Peyer's patch (tissue), 4 donors: ENCODE measurements at regions not wholly inside any gene's neighbourhood (a gene's known extent, or its start where the extent isn't known, plus 50 kb on each side); places are given as distances from the start of the nearest gene placed in this dataset.

Experiments used
- DNase-seq, 3 donors: peaks; one replicate each; pipeline ENCODE4 v3.0.0-alpha.2; 2017 to 2019
- H3K27ac ChIP-seq, 4 donors: fragments of 200-600 bp; sonication (generic); one replicate each; pipeline ENCODE4 v1.5.1; 2016 to 2019
- H3K27me3 ChIP-seq, 2 donors: fragments of 200-600 bp; sonication (generic); one replicate each; pipeline ENCODE4 v1.5.1; 2019
- H3K36me3 ChIP-seq, 3 donors: fragments of 200-600 bp; sonication (generic); one replicate each; pipeline ENCODE4 v1.5.1; 2016 to 2019
- H3K4me1 ChIP-seq, 4 donors: fragments of 200-600 bp; sonication (generic); one replicate each; pipeline ENCODE4 v1.5.1; 2016 to 2019
- H3K4me3 ChIP-seq, 4 donors: fragments of 200-600 bp; sonication (generic); 1 replicate in 3 of 4; 2 replicates in 1 of 4; pipeline ENCODE4 v1.5.1; 2016 to 2019; ENCODE audit warnings: mild to moderate bottlenecking in 1 of 4
- H3K9me3 ChIP-seq, 4 donors: fragments of 200-600 bp; sonication (generic); one replicate each; pipeline ENCODE4 v1.5.1; 2016 to 2019; ENCODE audit warnings: mild to moderate bottlenecking in 1 of 4
- CTCF ChIP-seq, 6 experiments: fragments of 450-650 bp in 4 of 6; fragments of 200-600 bp in 2 of 6; sonication (generic) in 1 of 6; IDR thresholded peaks; one replicate each; pipeline ENCODE4 v1.5.1; 2017 to 2019; ENCODE audit warnings: antibody characterized with exemption in 6 of 6, mild to moderate bottlenecking in 3 of 6, moderate library complexity in 1 of 6
- POLR2A ChIP-seq, 2 donors: fragments of 450-650 bp; IDR thresholded peaks; one replicate each; pipeline ENCODE4 v1.5.1; 2017; ENCODE audit warnings: antibody characterized with exemption in 2 of 2, mild to moderate bottlenecking in 2 of 2, moderate library complexity in 2 of 2

- Histone ChIP-seq H3K27ac (no peak overlapping the region), H3K36me3 (no peaks in the 10 kb centered on the region), H3K27me3 (no peaks in the 10 kb centered on the region), H3K4me3 (no peak overlapping the region), H3K9me3 (no peaks in the 10 kb centered on the region), H3K4me1 (no peaks in the 10 kb centered on the region)
- TF ChIP-seq POLR2A (IDR thresholded peaks at IDR 0.05), result no peak
- DNase-seq, result no peak
These were observed 144.0 kb downstream of the RPS24 start for GRCh38 chr10:78177491-78178185.

DNA sequence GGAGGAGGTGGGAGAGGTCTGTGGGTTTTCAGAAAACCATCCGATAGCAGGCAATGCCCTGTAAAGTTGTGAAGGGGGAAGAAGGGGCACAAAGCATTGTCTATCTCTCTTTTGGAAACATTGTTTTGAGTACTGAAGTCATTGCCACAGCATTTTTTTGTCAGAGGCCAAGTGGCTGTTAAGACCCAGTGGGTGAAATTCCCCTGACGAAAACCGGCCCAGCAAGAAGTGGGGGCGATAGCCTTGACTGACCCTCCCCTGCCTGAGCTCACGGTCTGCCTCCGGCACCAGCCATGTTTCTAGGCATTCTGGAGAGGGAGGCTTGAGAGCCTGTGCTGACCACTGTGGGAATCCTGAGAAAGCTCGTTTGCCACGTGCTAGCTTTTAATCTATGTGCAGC, 144.7 kb downstream of the RPS24 start:
- H3K4me3 ChIP-seq, result no peak overlapping the region
- TF ChIP-seq CTCF (IDR thresholded peaks at IDR 0.05) (no peak), POLR2A (IDR thresholded peaks at IDR 0.05) (no peak)
- DNase-seq, result no peak

GRCh38 chr10:78178940-78179339, 145.3 kb downstream of the RPS24 start:
- Histone ChIP-seq H3K4me3 (no peak overlapping the region), H3K4me1 (no peaks in the 10 kb centered on the region), H3K27me3 (no peaks in the 10 kb centered on the region), H3K27ac (no peak overlapping the region), H3K9me3 (no peaks in the 10 kb centered on the region), H3K36me3 (no peaks in the 10 kb centered on the region)
- TF ChIP-seq CTCF (IDR thresholded peaks at IDR 0.05), result no peak
- no peak for TF ChIP-seq POLR2A (IDR thresholded peaks at IDR 0.05)
- no peak for DNase-seq

More for the DNA sequence above, 144.7 kb downstream of the RPS24 start:
- Histone ChIP-seq H3K36me3 (no peaks in the 10 kb centered on the region), H3K27me3 (no peaks in the 10 kb centered on the region), H3K27ac (no peak overlapping the region), H3K9me3 (no peaks in the 10 kb centered on the region), H3K4me1 (no peaks in the 10 kb centered on the region)

DNA sequence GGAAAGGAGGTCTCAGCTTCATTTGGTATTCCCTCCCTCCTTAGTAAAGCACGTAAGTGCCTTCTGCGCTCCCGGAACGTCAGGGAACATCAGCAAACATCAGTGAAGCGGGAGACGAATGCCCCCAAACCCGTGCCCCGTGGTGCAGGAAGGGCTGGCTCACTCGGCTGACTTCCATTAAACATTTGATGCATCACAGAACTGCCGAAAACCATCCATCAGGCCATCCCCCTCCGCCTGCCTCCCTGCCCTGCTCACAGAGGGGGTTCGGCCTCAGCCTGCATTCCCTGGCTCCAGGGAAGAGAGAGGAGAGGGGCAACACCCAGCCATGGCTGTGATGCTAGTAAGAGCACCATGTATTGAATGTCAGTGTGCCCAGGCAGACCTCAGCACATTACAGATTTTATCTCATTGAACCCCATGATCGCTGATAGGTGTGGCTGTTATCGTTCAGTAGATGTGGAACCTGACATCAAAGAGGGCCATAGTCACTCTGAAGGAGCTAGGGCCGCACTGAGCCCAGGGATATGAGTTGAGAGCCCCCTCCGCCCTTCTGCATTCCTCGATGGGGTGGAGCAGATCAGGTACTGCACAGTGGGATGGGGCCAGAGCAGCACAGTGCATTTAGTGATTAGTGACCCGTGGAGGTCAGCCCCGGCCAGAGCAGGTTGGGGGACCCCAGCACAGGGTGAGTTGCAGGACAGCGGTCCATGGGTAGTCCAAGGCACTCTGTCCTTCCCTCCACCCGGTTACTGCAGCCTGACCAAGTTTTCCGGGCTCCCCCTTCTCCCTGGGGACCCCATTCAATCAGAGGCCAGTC, 146.4 kb downstream of the RPS24 start:
- no peak for DNase-seq
- H3K4me1 ChIP-seq, result no peaks in the 10 kb centered on the region

DNA sequence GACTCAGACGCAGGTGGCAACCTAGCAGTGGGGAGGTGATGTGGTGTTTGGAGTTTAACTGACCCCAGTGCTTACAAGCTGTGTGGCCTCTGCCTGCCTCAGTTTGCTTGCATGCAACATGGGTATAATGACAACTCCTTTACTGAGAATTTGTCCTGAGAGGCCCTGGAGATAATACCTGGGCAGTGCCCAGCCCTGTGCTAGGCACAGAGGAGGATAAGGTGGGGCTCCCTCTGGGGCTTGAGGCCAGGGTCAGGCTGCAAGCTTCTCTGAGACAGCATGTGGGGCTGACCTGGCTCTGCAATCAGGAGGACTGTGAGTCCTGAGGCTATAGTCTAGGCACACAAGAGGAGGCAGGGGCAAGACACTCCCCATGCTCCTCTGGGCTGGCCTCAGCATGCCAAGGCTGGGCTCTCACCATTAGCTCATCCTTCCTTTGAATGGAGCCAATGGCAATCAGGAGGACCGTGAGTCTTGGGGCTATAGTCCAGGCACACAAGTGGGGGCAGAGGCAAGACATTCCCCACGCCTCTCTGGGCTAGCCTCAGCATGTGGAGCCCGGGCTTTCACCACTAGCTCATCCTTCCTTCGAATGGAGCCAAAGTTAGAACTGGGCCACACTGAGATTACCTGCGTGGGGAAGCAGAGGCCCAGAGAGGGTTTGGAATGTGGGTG, 147.9 kb downstream of the RPS24 start:
- Histone ChIP-seq H3K9me3 (no peaks in the 10 kb centered on the region), H3K36me3 (no peaks in the 10 kb centered on the region), H3K27ac (no peak overlapping the region), H3K4me3 (no peak overlapping the region), H3K4me1 (no peaks in the 10 kb centered on the region), H3K27me3 (no peaks in the 10 kb centered on the region)
- DNase-seq, result no peak
- TF ChIP-seq POLR2A (IDR thresholded peaks at IDR 0.05) (no peak), CTCF (IDR thresholded peaks at IDR 0.05) (no peak)

More for the DNA sequence above, 146.4 kb downstream of the RPS24 start:
- Histone ChIP-seq H3K27me3 (no peaks in the 10 kb centered on the region), H3K27ac (no peak overlapping the region), H3K36me3 (no peaks in the 10 kb centered on the region), H3K4me3 (no peak overlapping the region), H3K9me3 (no peaks in the 10 kb centered on the region)
- TF ChIP-seq CTCF (IDR thresholded peaks at IDR 0.05) (no peak), POLR2A (IDR thresholded peaks at IDR 0.05) (no peak)

DNA sequence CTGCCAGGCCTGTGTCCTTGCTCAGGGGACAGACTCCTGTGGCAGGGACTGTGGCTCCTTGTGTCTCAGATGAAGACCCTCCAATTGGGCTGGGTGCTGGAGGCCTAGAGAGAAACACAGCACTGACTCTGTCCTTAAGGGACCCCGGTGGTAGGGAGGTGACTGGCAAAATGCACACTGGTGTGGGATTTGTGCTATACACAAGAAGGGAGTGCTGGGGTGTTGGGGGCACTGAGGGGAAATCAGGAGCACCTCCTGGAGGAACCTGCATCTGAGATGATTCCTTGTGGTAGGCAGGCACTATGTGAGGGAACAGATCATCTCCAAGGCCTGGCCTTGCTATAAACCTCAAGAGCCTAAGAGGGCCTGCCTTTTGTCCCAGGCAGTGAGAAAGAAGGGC, 149.2 kb downstream of the RPS24 start:
- H3K9me3 ChIP-seq, result no peaks in the 10 kb centered on the region
- no peaks in the 10 kb centered on the region for H3K4me1 ChIP-seq
- no peak overlapping the region for H3K4me3 ChIP-seq
- DNase-seq, result no peak
- H3K36me3 ChIP-seq, result no peaks in the 10 kb centered on the region
- no peak for TF ChIP-seq CTCF (IDR thresholded peaks at IDR 0.05)
- no peak for TF ChIP-seq POLR2A (IDR thresholded peaks at IDR 0.05)
- no peak overlapping the region for H3K27ac ChIP-seq
- no peaks in the 10 kb centered on the region for H3K27me3 ChIP-seq
